ENCODE measurements at regions not wholly inside any gene's neighbourhood (a gene's known extent, or its start where the extent isn't known, plus 50 kb on each side); places are given as distances from the start of the nearest gene placed in this dataset.

GRCh38 chr12:127445581-127446139 is 821.3 kb upstream of the TMEM132C start:
- Mint-ChIP-seq H3K36me3 (no peaks in the 10 kb centered on the region), H3K4me3 (no peak overlapping the region), H3K9me3 (peaks cover 9% of the 10 kb centered on the region), H3K27ac (no peak overlapping the region), H3K4me1 (peaks cover 13% of the 10 kb centered on the region), H3K27me3 (ENCODE audit: insufficient read depth, low read depth) (peaks cover 5% of the 10 kb centered on the region)
- H3K9me3 ChIP-seq (ENCODE audit: low read depth): no peaks in the 10 kb centered on the region
- DNase-seq (ENCODE audit: low spot score): no peak
- no peaks in the 10 kb centered on the region for H4K20me1 ChIP-seq (ENCODE audit: low read depth)
- H2AFZ ChIP-seq (replicated peaks): no peak overlapping the region
- H3K36me3 ChIP-seq: no peaks in the 10 kb centered on the region
- no peak for TF ChIP-seq EZH2phosphoT487 (IDR thresholded peaks at IDR 0.05)
- TF ChIP-seq CTCF (IDR thresholded peaks at IDR 0.05): no peak
- no peak for TF ChIP-seq EZH2 (IDR thresholded peaks at IDR 0.05)
- no peak overlapping the region for H3K27ac ChIP-seq
- H3K79me2 ChIP-seq (ENCODE audit: low read depth): no peaks in the 10 kb centered on the region
- H3K4me3 ChIP-seq: no peak overlapping the region
- H3K9ac ChIP-seq: no peak overlapping the region
- no peaks in the 10 kb centered on the region for H3K27me3 ChIP-seq
- H3F3A ChIP-seq (ENCODE audit: low read depth): no peaks in the 10 kb centered on the region
- H3K4me1 ChIP-seq: no peaks in the 10 kb centered on the region
- no peak overlapping the region for H3K4me2 ChIP-seq

GRCh38 chr12:127448906-127449305 is 818.1 kb upstream of the TMEM132C start:
- no peak overlapping the region for H3K4me2 ChIP-seq
- peaks cover 6% of the 10 kb centered on the region for H3K9me3 Mint-ChIP-seq
- H4K20me1 ChIP-seq (ENCODE audit: low read depth): no peaks in the 10 kb centered on the region
- peaks cover 3% of the 10 kb centered on the region for H3K27me3 ChIP-seq
- no peak overlapping the region for H3K27ac Mint-ChIP-seq
- H3K79me2 ChIP-seq (ENCODE audit: low read depth): no peaks in the 10 kb centered on the region
- peaks cover 25% of the 10 kb centered on the region for H3K27me3 Mint-ChIP-seq (ENCODE audit: insufficient read depth, low read depth)
- TF ChIP-seq CTCF (IDR thresholded peaks at IDR 0.05): no peak
- no peak for TF ChIP-seq EZH2 (IDR thresholded peaks at IDR 0.05)
- TF ChIP-seq EZH2phosphoT487 (IDR thresholded peaks at IDR 0.05): no peak
- H3F3A ChIP-seq (ENCODE audit: low read depth): no peaks in the 10 kb centered on the region
- DNase-seq (ENCODE audit: low spot score): no peak
- H3K4me1 Mint-ChIP-seq: peaks cover 14% of the 10 kb centered on the region
- H2AFZ ChIP-seq (replicated peaks): no peak overlapping the region
- no peak overlapping the region for H3K4me3 ChIP-seq
- no peaks in the 10 kb centered on the region for H3K4me1 ChIP-seq
- no peaks in the 10 kb centered on the region for H3K9me3 ChIP-seq (ENCODE audit: low read depth)
- H3K9ac ChIP-seq: no peak overlapping the region
- no peaks in the 10 kb centered on the region for H3K36me3 Mint-ChIP-seq
- no peaks in the 10 kb centered on the region for H3K36me3 ChIP-seq
- no peak overlapping the region for H3K27ac ChIP-seq
- no peak overlapping the region for H3K4me3 Mint-ChIP-seq

GRCh38 chr12:127450826-127451225 is 816.1 kb upstream of the TMEM132C start:
- H3K27ac Mint-ChIP-seq: no peak overlapping the region
- H3F3A ChIP-seq (ENCODE audit: low read depth): no peaks in the 10 kb centered on the region
- no peak overlapping the region for H3K4me3 ChIP-seq
- no peaks in the 10 kb centered on the region for H3K9me3 ChIP-seq (ENCODE audit: low read depth)
- DNase-seq (ENCODE audit: low spot score): no peak
- no peak overlapping the region for H3K4me3 Mint-ChIP-seq
- no peaks in the 10 kb centered on the region for H3K79me2 ChIP-seq (ENCODE audit: low read depth)
- no peak overlapping the region for H3K4me2 ChIP-seq
- H3K27me3 Mint-ChIP-seq (ENCODE audit: insufficient read depth, low read depth): peaks cover 37% of the 10 kb centered on the region
- H2AFZ ChIP-seq (replicated peaks): no peak overlapping the region
- H3K27ac ChIP-seq: no peak overlapping the region
- H3K27me3 ChIP-seq: peaks cover 22% of the 10 kb centered on the region
- no peak for TF ChIP-seq EZH2 (IDR thresholded peaks at IDR 0.05)
- peaks cover 2% of the 10 kb centered on the region for H3K36me3 Mint-ChIP-seq
- H3K9me3 Mint-ChIP-seq: peaks cover 6% of the 10 kb centered on the region
- H3K36me3 ChIP-seq: no peaks in the 10 kb centered on the region
- H3K9ac ChIP-seq: no peak overlapping the region
- H3K4me1 Mint-ChIP-seq: peaks cover 26% of the 10 kb centered on the region
- H3K4me1 ChIP-seq: no peaks in the 10 kb centered on the region
- H4K20me1 ChIP-seq (ENCODE audit: low read depth): no peaks in the 10 kb centered on the region

GRCh38 chr12:127455347-127456265 is 811.4 kb upstream of the TMEM132C start:
- DNase-seq (ENCODE audit: low spot score): peak; percentile 62
- peaks cover 43% of the 10 kb centered on the region for H3K27me3 ChIP-seq
- no peak overlapping the region for H3K27ac Mint-ChIP-seq
- H3K4me2 ChIP-seq: peak overlapping the region; percentile 96
- peak overlapping the region; percentile 85 for H2AFZ ChIP-seq (replicated peaks)
- H3K36me3 ChIP-seq: no peaks in the 10 kb centered on the region
- peaks cover 2% of the 10 kb centered on the region for H3K36me3 Mint-ChIP-seq
- no peaks in the 10 kb centered on the region for H3F3A ChIP-seq (ENCODE audit: low read depth)
- no peak overlapping the region for H3K9ac ChIP-seq
- no peaks in the 10 kb centered on the region for H3K9me3 ChIP-seq (ENCODE audit: low read depth)
- no peaks in the 10 kb centered on the region for H4K20me1 ChIP-seq (ENCODE audit: low read depth)
- peaks cover 4% of the 10 kb centered on the region for H3K4me1 ChIP-seq
- peak; percentile 63 for TF ChIP-seq EZH2phosphoT487 (IDR thresholded peaks at IDR 0.05)
- TF ChIP-seq CTCF (IDR thresholded peaks at IDR 0.05): peak; percentile 62
- peak; percentile 81 for TF ChIP-seq EZH2 (IDR thresholded peaks at IDR 0.05)
- H3K27ac ChIP-seq: no peak overlapping the region
- H3K4me1 Mint-ChIP-seq: peaks cover 14% of the 10 kb centered on the region
- H3K79me2 ChIP-seq (ENCODE audit: low read depth): no peaks in the 10 kb centered on the region
- H3K27me3 Mint-ChIP-seq (ENCODE audit: insufficient read depth, low read depth): peaks cover 50% of the 10 kb centered on the region
- H3K4me3 Mint-ChIP-seq: peak overlapping the region; percentile 78
- peaks cover 3% of the 10 kb centered on the region for H3K9me3 Mint-ChIP-seq
- peak overlapping the region; percentile 73 for H3K4me3 ChIP-seq
